Glomerular visceral epithelial cell (primary cell): ENCODE measurements at regions not wholly inside any gene's neighbourhood (a gene's known extent, or its start where the extent isn't known, plus 50 kb on each side); places are given as distances from the start of the nearest gene placed in this dataset.
A peak's percentile ranks its signal among the peaks of the same experiment; 100 is the strongest.

Source experiments
- DNase-seq: peaks from one replicate; pipeline ENCODE4 v3.0.0-alpha.2; 2016; ENCODE audit errors: extremely low spot score

GRCh38 chrX:10021461-10022272 lies 54.5 kb downstream of the CLDN34 start:
- DNase-seq, result no peak

GRCh38 chrX:10022273-10022541 lies 55.0 kb downstream of the CLDN34 start:
- no peak for DNase-seq

- DNase-seq, result peak; percentile 42
These were observed 55.6 kb downstream of the CLDN34 start for GRCh38 chrX:10022580-10023245.

GRCh38 chrX:10023821-10024220 lies 56.7 kb downstream of the CLDN34 start:
- no peak for DNase-seq

- DNase-seq, result no peak
These were observed 58.8 kb downstream of the CLDN34 start for GRCh38 chrX:10025742-10026493.

GRCh38 chrX:10028283-10029104 lies 61.3 kb downstream of the CLDN34 start:
- DNase-seq, result no peak

- peak; percentile 42 for DNase-seq
These were observed 63.4 kb downstream of the CLDN34 start for GRCh38 chrX:10030570-10030969.

- no peak for DNase-seq
These were observed 64.6 kb downstream of the CLDN34 start for GRCh38 chrX:10031746-10032145.

- no peak for DNase-seq
These were observed 65.0 kb downstream of the CLDN34 start for GRCh38 chrX:10032147-10032546.

- no peak for DNase-seq
These were observed 66.3 kb downstream of the CLDN34 start for GRCh38 chrX:10033375-10034007.

- DNase-seq, result no peak
These were observed 67.6 kb downstream of the CLDN34 start for GRCh38 chrX:10034740-10035260.

GRCh38 chrX:10038585-10038984 lies 71.4 kb downstream of the CLDN34 start:
- DNase-seq, result no peak

GRCh38 chrX:10039821-10040793 lies 72.9 kb downstream of the CLDN34 start:
- DNase-seq, result peak; percentile 55

GRCh38 chrX:10040961-10041360 lies 73.8 kb downstream of the CLDN34 start:
- DNase-seq, result no peak

- peak; percentile 74 for DNase-seq
These were observed 74.2 kb downstream of the CLDN34 start for GRCh38 chrX:10041383-10041782.

GRCh38 chrX:10042055-10042454 lies 74.9 kb downstream of the CLDN34 start:
- DNase-seq, result no peak

GRCh38 chrX:10043386-10043785 lies 76.2 kb downstream of the CLDN34 start:
- DNase-seq, result no peak

- no peak for DNase-seq
These were observed 76.9 kb downstream of the CLDN34 start for GRCh38 chrX:10044021-10044420.

GRCh38 chrX:10045327-10046000 lies 78.3 kb downstream of the CLDN34 start:
- no peak for DNase-seq
